Mesenchymal stem cell (in vitro differentiated cells and primary cell): ENCODE measurements at regions not wholly inside any gene's neighbourhood (a gene's known extent, or its start where the extent isn't known, plus 50 kb on each side); places are given as distances from the start of the nearest gene placed in this dataset.

Source experiments
- DNase-seq: peaks from one replicate; pipeline ENCODE4 v3.0.0-alpha.2; 2013
- H2AFZ ChIP-seq: one replicate; pipeline ENCODE4 v1.6.1; 2013; ENCODE audit warnings: low read depth, mild to moderate bottlenecking, control low read depth, inconsistent platforms, low read length, moderate library complexity
- H2AK5ac ChIP-seq: 2 replicates; pipeline ENCODE4 v1.6.1; 2013; ENCODE audit warnings: low read length, moderate library complexity, mild to moderate bottlenecking, inconsistent platforms; ENCODE audit not compliant: severe bottlenecking
- H2BK120ac ChIP-seq: one replicate; pipeline ENCODE4 v1.6.1; 2013; ENCODE audit warnings: low read depth, mild to moderate bottlenecking, inconsistent platforms, low read length, moderate library complexity
- H2BK12ac ChIP-seq, 2 experiments: one replicate each; pipeline ENCODE4 v1.6.1; 2013; ENCODE audit warnings: inconsistent platforms in 2 of 2, low read length in 2 of 2, mild to moderate bottlenecking in 2 of 2, moderate library complexity in 2 of 2, control low read depth in 1 of 2
- H2BK15ac ChIP-seq: one replicate; pipeline ENCODE4 v1.6.1; 2013; ENCODE audit warnings: mild to moderate bottlenecking, low read depth, inconsistent platforms; ENCODE audit not compliant: poor library complexity, severe bottlenecking
- H2BK5ac ChIP-seq: 2 replicates; pipeline ENCODE4 v1.6.1; 2013; ENCODE audit warnings: low read depth, mild to moderate bottlenecking, low read length, control low read depth, inconsistent platforms; ENCODE audit not compliant: poor library complexity, severe bottlenecking
- H3K14ac ChIP-seq, 2 experiments: one replicate each; pipeline ENCODE4 v1.6.1; 2013; ENCODE audit warnings: inconsistent platforms in 2 of 2, low read length in 2 of 2, control low read depth in 1 of 2, mild to moderate bottlenecking in 1 of 2, moderate library complexity in 1 of 2
- H3K18ac ChIP-seq, 2 experiments: one replicate each; pipeline ENCODE4 v1.6.1; 2013; ENCODE audit warnings: inconsistent platforms in 2 of 2, low read length in 2 of 2, control low read depth in 1 of 2, low read depth in 1 of 2, mild to moderate bottlenecking in 1 of 2
- H3K23ac ChIP-seq, 2 experiments: one replicate each; pipeline ENCODE4 v1.6.1; 2013; ENCODE audit warnings: inconsistent platforms in 2 of 2, low read length in 2 of 2, mild to moderate bottlenecking in 2 of 2, moderate library complexity in 2 of 2, control low read depth in 1 of 2
- H3K27ac ChIP-seq: 2 replicates; pipeline ENCODE4 v1.5.1; 2013; ENCODE audit warnings: mild to moderate bottlenecking, moderate library complexity, low read length, control low read depth, inconsistent platforms; ENCODE audit not compliant: poor library complexity, severe bottlenecking
- H3K27me3 ChIP-seq, 2 experiments: 2 replicates each; pipeline versions ENCODE4 v1.6.1 to v1.7.0; 2013; ENCODE audit warnings: low read length in 2 of 2, mild to moderate bottlenecking in 2 of 2, moderate library complexity in 2 of 2, control low read depth in 1 of 2, inconsistent platforms in 1 of 2; ENCODE audit not compliant: control insufficient read depth in 1 of 2, insufficient read depth in 1 of 2
- H3K36me3 ChIP-seq, 2 experiments: 2 replicates each; pipeline versions ENCODE4 v1.6.1 to v1.7.0; 2013; ENCODE audit warnings: low read length in 2 of 2, control low read depth in 1 of 2, inconsistent platforms in 1 of 2, low read depth in 1 of 2, mild to moderate bottlenecking in 1 of 2; ENCODE audit not compliant: insufficient read depth in 2 of 2, control insufficient read depth in 1 of 2
- H3K4ac ChIP-seq, 2 experiments: one replicate each; pipeline ENCODE4 v1.6.1; 2013; ENCODE audit warnings: inconsistent platforms in 2 of 2, low read length in 2 of 2, mild to moderate bottlenecking in 2 of 2, moderate library complexity in 2 of 2, control low read depth in 1 of 2, low read depth in 1 of 2
- H3K4me1 ChIP-seq: 2 replicates; pipeline ENCODE4 v1.6.1; 2013; ENCODE audit warnings: low read depth, low read length, control low read depth; ENCODE audit not compliant: control insufficient read depth, insufficient read depth
- H3K4me2 ChIP-seq: 2 replicates; pipeline ENCODE4 v1.6.1; 2013; ENCODE audit warnings: low read length, mild to moderate bottlenecking, inconsistent platforms; ENCODE audit not compliant: poor library complexity, severe bottlenecking
- H3K4me3 ChIP-seq, 2 experiments: 2 replicates each; pipeline versions ENCODE4 v1.5.1 to v1.7.0; 2013; ENCODE audit warnings: low read length in 2 of 2, mild to moderate bottlenecking in 2 of 2, control low read depth in 1 of 2, low read depth in 1 of 2; ENCODE audit not compliant: insufficient read depth in 1 of 2
- H3K79me1 ChIP-seq: replicated peaks from 2 replicates; pipeline ENCODE4 v1.6.1; 2013; ENCODE audit warnings: mild to moderate bottlenecking, control low read depth, low read length, inconsistent platforms; ENCODE audit not compliant: poor library complexity, severe bottlenecking
- H3K9ac ChIP-seq: 2 replicates; pipeline ENCODE4 v1.7.0; 2013; ENCODE audit warnings: mild to moderate bottlenecking, low read length, moderate library complexity
- H3K9me3 ChIP-seq: 2 replicates; pipeline ENCODE4 v1.7.0; 2013; ENCODE audit warnings: mild to moderate bottlenecking, low read length; ENCODE audit not compliant: control insufficient read depth
- H4K8ac ChIP-seq: one replicate; pipeline ENCODE4 v1.6.1; 2013; ENCODE audit warnings: inconsistent platforms, mild to moderate bottlenecking, low read length, moderate library complexity
- H4K91ac ChIP-seq: one replicate; pipeline ENCODE4 v1.6.1; 2013; ENCODE audit warnings: mild to moderate bottlenecking, low read length, inconsistent platforms
- WGBS: methylation state at CpG from one replicate; pipeline ENCODE4 v1.1.7; 2013; ENCODE audit warnings: mixed read lengths; 5-methylcytosine and 5-hydroxymethylcytosine counted together

DNA sequence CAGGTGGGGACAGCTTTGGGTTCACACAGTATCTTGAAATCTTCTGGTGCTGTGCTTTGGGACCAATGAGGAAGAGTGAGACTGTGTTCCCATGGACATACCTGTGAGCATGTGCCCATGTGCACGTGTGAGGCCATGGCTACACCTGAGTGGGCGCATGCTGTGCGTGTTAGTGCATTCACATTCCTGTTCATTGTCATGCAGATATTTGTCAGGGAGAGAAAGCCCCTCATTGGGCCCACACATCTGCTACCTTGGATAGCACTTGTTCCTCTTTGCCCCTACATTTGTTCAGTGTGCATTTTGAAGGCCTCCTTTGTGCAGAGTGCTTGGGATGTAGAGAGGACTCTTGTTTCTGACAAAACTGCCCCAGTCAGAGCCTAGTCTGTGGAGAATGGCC lies 154.3 kb upstream of the E2F8 start:
- WGBS: 59% methylated on average over 3 of the region's 3 CpGs
- Histone ChIP-seq H3K9me3 (no peaks in the 10 kb centered on the region), H2BK120ac (no peak overlapping the region), H3K4me1 (no peaks in the 10 kb centered on the region), H3K79me1 (no peaks in the 10 kb centered on the region), H2BK15ac (no peak overlapping the region), H3K27ac (no peak overlapping the region), H2BK5ac (no peak overlapping the region), H3K36me3 (no peaks in the 10 kb centered on the region), H3K18ac (no peak overlapping the region), H2AK5ac (no peak overlapping the region), H3K4me3 (no peak overlapping the region), H2BK12ac (peak overlapping the region in 1 of 2 experiments; percentile 8), H3K27me3 (peaks cover 0 to 19% of the 10 kb centered on the region in 2 experiments), H3K9ac (no peak overlapping the region), H3K4me2 (no peak overlapping the region), H3K14ac (no peak overlapping the region), H3K4ac (peak overlapping the region in 1 of 2 experiments; percentile 28), H4K91ac (no peak overlapping the region), H4K8ac (no peak overlapping the region), H2AFZ (no peak overlapping the region), H3K23ac (no peak overlapping the region)
- no peak for DNase-seq

DNA sequence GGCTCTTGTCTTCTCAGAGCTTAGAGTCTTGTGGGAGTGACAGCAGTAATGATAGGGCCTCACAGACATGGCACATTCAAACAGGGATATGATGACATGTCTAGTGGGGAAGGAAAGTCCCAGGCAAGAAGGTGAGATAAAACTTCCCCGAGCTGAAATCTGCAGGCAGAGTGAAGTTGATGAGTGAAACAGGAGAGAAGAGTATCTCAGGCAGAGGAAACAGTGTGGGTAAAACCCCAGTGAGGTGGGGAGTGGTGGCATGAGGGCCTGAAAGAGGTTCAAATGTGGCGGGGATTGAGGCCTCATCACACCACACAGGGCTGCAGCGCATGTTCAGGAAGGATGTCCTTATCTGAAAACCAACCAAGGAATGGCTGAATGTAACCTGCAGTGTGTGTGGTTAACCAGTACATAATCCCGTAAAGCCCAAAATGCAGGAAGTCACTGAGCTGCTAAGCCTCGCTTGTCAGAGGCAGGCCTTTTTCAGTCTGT lies 153.8 kb upstream of the E2F8 start:
- Histone ChIP-seq H3K23ac (no peak overlapping the region), H3K79me1 (no peaks in the 10 kb centered on the region), H2AK5ac (no peak overlapping the region), H2BK5ac (no peak overlapping the region), H3K18ac (peak overlapping the region in 1 of 2 experiments; percentile 11), H3K14ac (no peak overlapping the region), H3K4me2 (no peak overlapping the region), H3K27ac (no peak overlapping the region), H2BK120ac (no peak overlapping the region), H3K9me3 (no peaks in the 10 kb centered on the region), H3K4ac (no peak overlapping the region), H2BK12ac (peak overlapping the region in 1 of 2 experiments; percentile 34), H3K4me1 (no peaks in the 10 kb centered on the region), H2BK15ac (no peak overlapping the region), H3K36me3 (no peaks in the 10 kb centered on the region), H4K8ac (no peak overlapping the region), H2AFZ (no peak overlapping the region), H4K91ac (no peak overlapping the region), H3K9ac (no peak overlapping the region), H3K4me3 (no peak overlapping the region), H3K27me3 (peaks cover 0 to 19% of the 10 kb centered on the region in 2 experiments)
- DNase-seq: no peak
- WGBS: 94% methylated on average over 5 of the region's 5 CpGs

DNA sequence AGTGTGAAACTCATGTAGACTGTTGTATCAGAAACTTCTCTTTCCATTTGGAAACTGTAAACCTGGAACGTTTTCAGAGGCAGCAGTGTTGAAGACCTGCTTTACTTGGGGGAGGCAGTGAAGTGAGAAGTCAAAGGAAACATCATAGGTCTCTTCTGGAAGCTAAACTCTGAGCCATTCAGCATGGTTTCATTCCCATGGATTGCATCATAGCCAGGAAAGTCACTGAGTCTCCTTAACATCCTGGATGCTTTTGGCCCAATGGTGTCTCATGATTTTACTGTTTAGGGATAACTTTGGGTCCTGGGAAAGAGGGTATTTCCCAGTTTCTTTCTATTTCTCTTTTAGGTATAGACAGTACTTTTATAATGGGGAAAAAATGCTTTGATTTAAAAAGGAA lies 153.2 kb upstream of the E2F8 start:
- Histone ChIP-seq H3K14ac (no peak overlapping the region), H3K9me3 (no peaks in the 10 kb centered on the region), H2BK12ac (no peak overlapping the region), H3K4me3 (no peak overlapping the region), H2AK5ac (no peak overlapping the region), H3K27ac (no peak overlapping the region), H4K91ac (no peak overlapping the region), H2AFZ (no peak overlapping the region), H2BK15ac (no peak overlapping the region), H3K79me1 (no peaks in the 10 kb centered on the region), H3K23ac (no peak overlapping the region), H3K4ac (no peak overlapping the region), H4K8ac (no peak overlapping the region), H2BK5ac (no peak overlapping the region), H3K4me1 (no peaks in the 10 kb centered on the region), H3K9ac (no peak overlapping the region), H3K18ac (no peak overlapping the region), H2BK120ac (no peak overlapping the region), H3K4me2 (no peak overlapping the region), H3K27me3 (peaks cover 0 to 15% of the 10 kb centered on the region in 2 experiments), H3K36me3 (no peaks in the 10 kb centered on the region)
- 64% methylated on average over 1 of the region's 1 CpG for WGBS
- DNase-seq: peak; percentile 67

DNA sequence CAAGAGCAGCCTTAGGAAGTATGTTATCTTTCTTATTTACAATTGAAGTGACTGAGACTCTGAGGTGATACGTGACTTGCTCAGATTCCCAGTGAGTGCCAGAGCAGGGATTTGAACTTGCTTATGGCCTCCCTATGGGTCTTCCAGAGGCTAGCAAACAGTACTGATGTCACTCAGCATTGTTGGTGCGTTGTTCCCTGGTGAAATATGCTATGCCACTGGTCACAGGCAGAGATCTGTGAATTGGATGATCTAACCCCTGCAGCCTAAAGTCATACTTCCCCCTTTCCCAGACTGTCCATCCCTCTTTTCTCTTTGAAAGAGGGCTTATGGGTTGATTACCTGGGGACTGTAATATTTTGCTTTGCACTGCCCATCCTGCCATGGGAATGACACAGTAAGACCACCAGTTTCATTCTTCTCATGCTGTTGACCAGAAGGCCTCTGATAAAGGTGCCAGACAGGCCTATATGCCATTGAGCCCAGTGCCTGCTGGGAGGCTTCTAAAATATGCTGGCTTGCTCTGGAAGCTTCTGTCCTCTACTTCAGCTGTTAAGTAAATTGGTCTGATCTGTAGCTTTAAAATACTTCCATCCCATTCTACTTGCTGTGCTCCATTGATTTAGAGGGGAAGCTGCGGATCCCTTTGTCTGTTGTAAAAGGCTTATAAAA lies 152.2 kb upstream of the E2F8 start:
- Histone ChIP-seq H3K4me1 (no peaks in the 10 kb centered on the region), H2BK120ac (no peak overlapping the region), H3K9me3 (no peaks in the 10 kb centered on the region), H2AK5ac (no peak overlapping the region), H3K4me2 (no peak overlapping the region), H3K18ac (peak overlapping the region in 1 of 2 experiments; percentile 75), H4K8ac (no peak overlapping the region), H3K27ac (no peak overlapping the region), H3K23ac (no peak overlapping the region), H3K14ac (no peak overlapping the region), H4K91ac (peak overlapping the region; percentile 55), H2BK15ac (no peak overlapping the region), H2BK5ac (no peak overlapping the region), H3K79me1 (no peaks in the 10 kb centered on the region), H3K4me3 (no peak overlapping the region), H3K9ac (no peak overlapping the region), H3K27me3 (peaks cover 0 to 17% of the 10 kb centered on the region in 2 experiments), H3K36me3 (no peaks in the 10 kb centered on the region), H2BK12ac (peak overlapping the region in 1 of 2 experiments; percentile 90), H3K4ac (no peak overlapping the region), H2AFZ (no peak overlapping the region)
- WGBS: 82% methylated on average over 2 of the region's 3 CpGs
- DNase-seq: no peak
